GM12891 (cell line): ENCODE measurements at regions not wholly inside any gene's neighbourhood (a gene's known extent, or its start where the extent isn't known, plus 50 kb on each side); places are given as distances from the start of the nearest gene placed in this dataset.

ENCODE experiments used
- DNase-seq: peaks from one replicate; pipeline ENCODE4 v3.0.0; 2011; ENCODE audit warnings: low spot score; ENCODE audit not compliant: insufficient read length
- FAIRE-seq: peaks from 2 replicates; lab custom pipeline; 2011; peaks lifted over from hg19 to GRCh38; lab: Jason Lieb, UNC
- PAX5 ChIP-seq: IDR thresholded peaks from 2 replicates; pipeline ENCODE4 v1.6.1; 2011; ENCODE audit warnings: low read length, moderate library complexity, mild to moderate bottlenecking; ENCODE audit not compliant: insufficient read depth, severe bottlenecking
- POLR2A ChIP-seq: IDR thresholded peaks from 2 replicates; pipeline ENCODE4 v1.6.1; 2011; ENCODE audit warnings: low read depth, low read length, control low read depth
- POLR2AphosphoS5 ChIP-seq: IDR thresholded peaks from 2 replicates; pipeline ENCODE4 v1.6.1; 2011; ENCODE audit warnings: low read depth, low read length, control low read depth
- POU2F2 ChIP-seq: IDR thresholded peaks from 2 replicates; pipeline ENCODE4 v1.6.1; 2011; ENCODE audit warnings: low read depth, mild to moderate bottlenecking, control low read depth, low read length, moderate library complexity
- SPI1 ChIP-seq: IDR thresholded peaks from 2 replicates; pipeline ENCODE4 v1.6.1; 2011; ENCODE audit warnings: low read depth, low read length, control low read depth
- TAF1 ChIP-seq: IDR thresholded peaks from 2 replicates; pipeline ENCODE4 v1.6.1; 2011; ENCODE audit warnings: low read depth, low read length, control low read depth

DNA sequence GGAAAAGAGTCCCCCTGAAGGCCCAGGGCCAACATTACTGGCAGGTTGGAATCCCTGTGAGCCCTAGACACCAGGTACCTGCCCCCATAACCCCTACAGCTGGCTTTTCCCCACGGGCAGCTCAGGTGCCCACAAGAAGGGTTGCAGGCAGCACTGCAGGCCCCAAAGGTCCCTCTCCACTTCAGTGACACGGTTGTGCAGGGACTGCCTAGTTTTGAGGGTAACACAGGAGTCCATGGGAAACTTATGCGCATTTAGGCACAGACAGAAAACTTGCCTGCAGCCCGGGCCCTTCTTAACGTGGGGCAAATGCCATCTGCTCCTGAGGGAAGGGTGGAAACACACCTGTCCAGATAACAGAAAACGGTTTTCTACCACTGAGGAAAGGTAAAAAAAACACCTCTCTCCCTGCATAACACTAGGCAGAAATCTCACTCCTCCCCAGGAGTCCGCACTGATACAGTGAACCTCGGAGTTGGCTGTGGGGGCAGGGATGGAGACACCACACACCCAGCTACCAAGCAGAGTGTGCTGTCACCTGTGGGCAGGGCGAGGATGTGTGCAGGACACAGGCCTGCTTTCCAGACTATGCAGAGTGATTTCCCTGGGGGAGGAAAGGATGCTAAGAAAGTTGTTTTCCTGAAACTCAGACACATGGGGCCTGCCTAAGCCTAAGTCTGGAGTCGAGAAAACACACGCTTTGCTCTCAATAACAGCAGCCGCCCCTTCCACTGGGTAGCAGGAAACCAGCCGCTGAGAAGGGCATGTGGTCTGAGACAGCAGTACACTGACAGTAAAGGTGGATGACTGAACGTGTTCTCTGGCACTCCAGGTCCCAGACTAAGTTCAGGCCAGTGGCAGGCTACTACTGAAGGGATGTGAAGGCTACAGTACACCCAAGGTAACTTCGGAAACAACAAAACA is 819.4 kb downstream of the DCDC2C start:
- no peak for TF ChIP-seq PAX5
- no peak for TF ChIP-seq SPI1
- TF ChIP-seq POLR2AphosphoS5: no peak
- no peak for TF ChIP-seq POU2F2
- TF ChIP-seq TAF1: no peak
- TF ChIP-seq POLR2A: no peak
- no peak for DNase-seq
- no peak for FAIRE-seq

GRCh38 chr2:4527416-4527815 is 824.0 kb downstream of the DCDC2C start:
- DNase-seq (no peak), FAIRE-seq (no peak)
- TF ChIP-seq PAX5: no peak
- no peak for TF ChIP-seq POLR2A
- TF ChIP-seq SPI1: no peak
- no peak for TF ChIP-seq POU2F2

DNA sequence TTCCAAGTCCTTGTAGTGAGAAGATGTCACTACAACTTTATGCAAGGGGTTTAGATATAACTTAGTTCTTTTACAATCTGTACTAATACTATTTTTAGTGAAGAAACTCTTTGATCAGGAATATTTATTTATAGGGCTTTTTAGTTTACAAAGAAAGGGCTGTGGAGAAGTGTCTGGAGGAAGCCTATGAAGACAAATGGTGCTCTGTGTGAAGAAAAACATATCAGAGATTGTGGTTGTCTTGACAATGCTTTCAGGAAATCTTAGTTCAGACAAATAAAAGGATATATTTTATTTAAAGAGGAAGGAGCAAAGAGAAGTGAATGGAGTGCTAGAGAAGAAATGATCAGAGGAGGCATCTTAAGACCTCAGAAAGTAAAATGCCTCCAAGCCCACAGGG is 824.9 kb downstream of the DCDC2C start:
- no peak for FAIRE-seq
- no peak for TF ChIP-seq POU2F2
- DNase-seq: no peak

- TF ChIP-seq POLR2A: no peak
- no peak for TF ChIP-seq POU2F2
- no peak for TF ChIP-seq SPI1
- TF ChIP-seq TAF1: no peak
- TF ChIP-seq PAX5: no peak
- no peak for TF ChIP-seq POLR2AphosphoS5
- FAIRE-seq (no peak), DNase-seq (no peak)
These were observed 825.4 kb downstream of the DCDC2C start for GRCh38 chr2:4528773-4529172.

GRCh38 chr2:4529738-4530137 is 826.4 kb downstream of the DCDC2C start:
- no peak for TF ChIP-seq POLR2A
- no peak for TF ChIP-seq SPI1
- FAIRE-seq: no peak

DNA sequence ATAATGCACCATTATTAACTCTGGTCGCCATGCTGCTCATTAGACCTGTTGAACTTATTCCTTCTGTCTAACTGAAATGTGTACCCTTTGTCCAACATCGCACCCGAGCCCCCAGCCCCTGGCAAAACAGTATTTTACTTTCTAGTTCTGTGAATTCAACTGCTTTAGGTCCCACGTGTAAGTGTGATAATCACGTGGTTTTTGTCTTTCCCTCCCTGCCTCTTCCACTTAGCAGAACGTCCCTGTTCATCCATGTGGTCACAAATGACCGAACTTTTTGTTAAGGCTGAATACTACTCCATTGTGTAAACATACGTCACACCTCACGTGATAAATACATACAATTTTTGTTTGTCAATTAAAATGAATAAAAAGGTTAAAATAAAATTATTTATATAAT is 826.9 kb downstream of the DCDC2C start:
- TF ChIP-seq TAF1 (no peak), PAX5 (no peak), POLR2A (no peak), POLR2AphosphoS5 (no peak), POU2F2 (no peak)
- no peak for FAIRE-seq
- DNase-seq: no peak

More at GRCh38 chr2:4529738-4530137, 826.4 kb downstream of the DCDC2C start:
- no peak for DNase-seq

- peak; percentile 1 for DNase-seq
- no peak for FAIRE-seq
- no peak for TF ChIP-seq POLR2A
- TF ChIP-seq SPI1: peak; percentile 79
These were observed 830.4 kb downstream of the DCDC2C start for GRCh38 chr2:4533806-4534205.

DNA sequence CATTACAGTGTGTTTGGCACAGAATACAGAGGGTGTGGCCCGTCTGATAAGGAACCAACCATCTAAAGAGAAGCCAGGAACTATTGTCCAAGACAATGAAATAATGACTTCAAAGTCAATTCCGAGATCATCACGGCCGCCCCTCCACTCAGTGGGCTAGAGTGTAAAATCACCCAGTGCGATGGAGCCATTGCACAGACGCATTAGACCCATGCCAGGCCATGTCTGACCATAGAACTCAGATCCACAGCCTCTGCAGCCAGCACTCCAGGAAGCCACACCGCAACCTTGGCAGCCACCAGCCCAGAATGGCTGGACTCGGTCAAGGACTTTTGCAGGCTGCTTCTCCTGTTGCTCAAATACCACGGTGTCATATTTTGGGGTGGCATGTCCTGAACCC is 835.7 kb downstream of the DCDC2C start:
- no peak for TF ChIP-seq SPI1
- TF ChIP-seq POU2F2: no peak
- no peak for TF ChIP-seq POLR2A
- TF ChIP-seq PAX5: no peak
- no peak for TF ChIP-seq TAF1
- TF ChIP-seq POLR2AphosphoS5: no peak
- DNase-seq (no peak), FAIRE-seq (no peak)

- FAIRE-seq: no peak
- DNase-seq: no peak
- TF ChIP-seq POLR2A (no peak), TAF1 (no peak), POU2F2 (no peak), PAX5 (no peak), POLR2AphosphoS5 (no peak), SPI1 (no peak)
These were observed 846.4 kb downstream of the DCDC2C start for GRCh38 chr2:4549666-4550210.

DNA sequence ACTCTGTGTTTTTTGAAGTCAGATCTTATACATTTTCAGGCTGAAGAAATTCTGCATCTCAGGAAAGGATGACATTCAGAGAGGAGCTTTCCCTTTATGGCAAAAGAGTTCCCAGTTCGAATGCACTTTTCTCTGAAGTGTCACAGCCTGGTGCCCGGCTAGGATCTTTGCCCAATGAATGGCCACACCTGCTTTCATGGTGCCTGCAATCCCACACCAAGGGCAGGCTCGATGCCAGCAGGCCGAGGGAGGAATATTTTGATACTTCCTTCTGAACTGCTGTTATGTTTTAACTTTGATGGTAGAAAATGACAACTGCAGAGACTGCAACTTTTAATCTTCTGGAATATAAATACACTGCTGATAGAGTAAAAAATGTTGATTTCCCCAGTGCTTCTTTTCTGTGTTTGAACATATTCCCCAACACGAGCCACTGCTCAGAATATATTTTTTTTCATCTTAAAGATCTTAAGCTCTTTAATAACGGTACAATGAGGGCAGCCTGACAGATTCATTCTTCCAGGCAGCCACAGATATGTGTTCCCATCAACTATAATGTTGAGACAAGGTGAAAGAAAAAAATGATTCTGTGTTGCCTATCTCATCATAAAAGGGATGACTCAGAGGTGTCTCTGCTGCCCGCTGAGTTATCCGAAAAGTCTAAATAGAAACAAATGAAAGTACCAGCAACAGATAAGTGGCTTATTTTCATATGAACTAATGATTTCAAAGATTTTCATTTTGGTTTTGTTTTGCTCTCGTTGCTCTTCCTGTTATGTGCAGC is 848.5 kb downstream of the DCDC2C start:
- no peak for DNase-seq
- TF ChIP-seq PAX5 (no peak), POLR2AphosphoS5 (no peak), POLR2A (no peak), TAF1 (no peak)
- no peak for FAIRE-seq
